Choroid plexus epithelial cell (primary cell): ENCODE measurements at regions not wholly inside any gene's neighbourhood (a gene's known extent, or its start where the extent isn't known, plus 50 kb on each side); places are given as distances from the start of the nearest gene placed in this dataset.

Experiments
- DNase-seq: peaks from one replicate; pipeline ENCODE4 v3.0.0-alpha.2; 2010; ENCODE audit warnings: low read depth
- H3K4me3 ChIP-seq: 2 replicates; pipeline ENCODE4 v1.5.1; 2011; ENCODE audit warnings: low read depth, mild to moderate bottlenecking, control low read depth, low read length, moderate library complexity
- TF ChIP-seq, protein P1 (sequence below): conservative IDR thresholded peaks from 2 replicates; pipeline ENCODE4 v1.5.1; 2011; ENCODE audit warnings: low read depth, mild to moderate bottlenecking, control low read depth, inconsistent platforms, low read length, moderate library complexity

DNA sequence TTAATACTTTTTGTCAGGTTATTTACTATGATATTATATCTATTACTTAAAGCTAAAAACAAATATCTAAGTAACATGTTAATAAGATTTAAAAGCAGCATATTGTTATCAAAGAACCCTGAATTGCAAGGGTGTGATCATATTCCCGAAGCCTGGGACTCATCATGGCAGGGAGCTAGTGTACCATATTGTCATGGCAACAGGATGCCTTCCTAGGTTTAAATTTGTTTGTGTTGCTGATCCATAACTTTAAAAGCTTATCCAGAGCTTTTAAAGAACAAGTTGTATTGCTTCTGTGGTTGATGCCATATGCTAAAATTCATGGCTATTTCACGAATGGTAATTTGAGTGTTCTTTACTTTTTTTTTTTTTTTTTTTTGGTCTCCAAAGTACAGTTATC is 500.5 kb downstream of the NAV3 start:
- no peak for DNase-seq
- TF ChIP-seq, protein P1, sequence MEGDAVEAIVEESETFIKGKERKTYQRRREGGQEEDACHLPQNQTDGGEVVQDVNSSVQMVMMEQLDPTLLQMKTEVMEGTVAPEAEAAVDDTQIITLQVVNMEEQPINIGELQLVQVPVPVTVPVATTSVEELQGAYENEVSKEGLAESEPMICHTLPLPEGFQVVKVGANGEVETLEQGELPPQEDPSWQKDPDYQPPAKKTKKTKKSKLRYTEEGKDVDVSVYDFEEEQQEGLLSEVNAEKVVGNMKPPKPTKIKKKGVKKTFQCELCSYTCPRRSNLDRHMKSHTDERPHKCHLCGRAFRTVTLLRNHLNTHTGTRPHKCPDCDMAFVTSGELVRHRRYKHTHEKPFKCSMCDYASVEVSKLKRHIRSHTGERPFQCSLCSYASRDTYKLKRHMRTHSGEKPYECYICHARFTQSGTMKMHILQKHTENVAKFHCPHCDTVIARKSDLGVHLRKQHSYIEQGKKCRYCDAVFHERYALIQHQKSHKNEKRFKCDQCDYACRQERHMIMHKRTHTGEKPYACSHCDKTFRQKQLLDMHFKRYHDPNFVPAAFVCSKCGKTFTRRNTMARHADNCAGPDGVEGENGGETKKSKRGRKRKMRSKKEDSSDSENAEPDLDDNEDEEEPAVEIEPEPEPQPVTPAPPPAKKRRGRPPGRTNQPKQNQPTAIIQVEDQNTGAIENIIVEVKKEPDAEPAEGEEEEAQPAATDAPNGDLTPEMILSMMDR: no peak
- H3K4me3 ChIP-seq: no peak overlapping the region

DNA sequence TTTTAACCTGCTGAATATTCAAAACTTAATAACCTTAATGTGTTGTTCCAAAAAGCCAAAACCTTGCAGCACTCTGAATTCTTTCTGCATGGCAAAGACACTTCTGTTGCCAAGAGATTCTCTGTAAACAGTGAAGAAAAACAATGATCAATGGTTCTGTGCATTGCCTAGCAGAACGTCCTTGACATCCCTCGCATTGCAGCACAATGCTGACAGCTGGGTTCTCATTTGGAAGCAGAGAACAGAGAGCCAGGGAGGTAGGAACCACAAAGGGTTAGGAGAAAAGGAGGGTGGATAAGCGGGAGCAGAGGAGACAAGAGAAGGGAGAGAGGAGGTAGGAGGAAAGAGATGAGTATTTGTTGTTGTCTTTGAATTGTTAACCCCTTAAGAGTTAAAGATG is 501.1 kb downstream of the NAV3 start:
- DNase-seq: peak; percentile 13
- TF ChIP-seq, protein P1: no peak
- no peak overlapping the region for H3K4me3 ChIP-seq

DNA sequence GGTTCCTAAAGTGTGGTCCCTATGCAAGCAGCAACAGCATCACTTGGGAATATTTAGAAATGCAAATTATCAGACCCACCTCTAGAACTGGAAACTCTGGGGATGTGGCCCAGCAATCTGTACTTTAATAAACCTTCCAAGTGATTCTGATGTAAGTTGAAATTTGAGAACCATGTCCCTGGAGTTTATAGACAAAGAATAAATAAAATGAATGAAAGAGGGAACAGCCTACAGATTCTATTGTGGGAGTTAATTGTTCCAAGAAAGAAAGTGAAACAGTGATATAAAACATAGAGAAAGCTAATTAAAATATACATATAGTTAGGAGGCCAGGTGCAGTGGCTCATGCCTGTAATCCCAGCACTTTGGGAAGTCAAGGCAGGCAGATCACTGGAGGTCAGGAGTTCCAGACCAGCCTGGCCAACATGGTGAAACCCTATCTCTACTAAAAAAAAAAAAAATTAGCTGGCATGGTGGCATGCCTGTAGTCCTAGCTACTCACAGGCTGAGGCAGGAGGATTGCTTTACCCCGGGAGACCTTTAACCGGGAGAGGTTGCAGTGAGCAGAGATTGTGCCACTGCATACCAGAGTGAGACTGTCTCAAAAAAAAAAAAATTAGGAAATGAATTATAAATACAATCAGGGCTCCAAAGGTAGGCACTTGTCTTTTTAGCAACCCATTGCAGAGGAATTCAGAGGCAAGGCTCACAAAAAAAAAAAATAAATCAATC is 507.5 kb downstream of the NAV3 start:
- DNase-seq: no peak
- TF ChIP-seq, protein P1: no peak
- no peak overlapping the region for H3K4me3 ChIP-seq

DNA sequence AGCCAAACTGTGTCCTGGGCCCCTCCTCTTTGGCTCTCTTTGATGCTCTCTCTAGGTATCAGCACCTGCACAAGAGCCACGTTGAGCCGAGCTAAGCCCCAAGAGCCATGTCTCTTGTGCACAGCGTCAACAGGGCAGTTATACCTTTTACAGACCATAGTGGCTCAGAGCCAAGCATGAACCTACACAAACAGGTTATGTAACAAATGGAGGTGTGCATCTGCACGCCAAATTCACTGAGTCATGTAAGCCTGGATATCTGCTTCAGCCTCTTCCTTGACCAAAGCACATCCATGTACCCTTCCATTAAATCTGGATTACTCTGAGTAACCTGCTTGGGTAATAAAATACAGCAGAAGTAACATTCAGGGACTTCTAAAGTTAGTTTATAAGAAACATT is 509.7 kb downstream of the NAV3 start:
- TF ChIP-seq, protein P1: no peak
- DNase-seq: no peak

DNA sequence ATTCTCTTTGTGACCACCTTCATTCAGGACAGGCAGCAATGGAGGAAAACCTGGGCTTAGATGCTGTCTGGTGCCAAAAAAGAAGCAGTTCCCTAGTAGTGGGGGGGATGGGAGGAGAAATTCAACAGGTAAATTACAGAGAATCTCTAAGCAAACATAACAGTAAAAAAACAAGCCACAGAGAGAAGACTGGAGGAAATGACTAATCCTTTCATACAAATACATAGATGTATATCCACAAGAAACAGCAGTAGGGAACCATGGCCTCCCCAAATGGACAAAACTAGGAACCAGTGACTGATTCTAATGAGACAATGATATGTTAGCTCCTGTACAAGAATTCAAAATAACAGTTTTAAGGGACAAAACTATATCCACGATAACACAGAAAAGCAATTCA is 513.0 kb downstream of the NAV3 start:
- H3K4me3 ChIP-seq: no peak overlapping the region
- TF ChIP-seq, protein P1: no peak
- DNase-seq: no peak

More for the DNA sequence above, 509.7 kb downstream of the NAV3 start:
- H3K4me3 ChIP-seq: no peak overlapping the region

DNA sequence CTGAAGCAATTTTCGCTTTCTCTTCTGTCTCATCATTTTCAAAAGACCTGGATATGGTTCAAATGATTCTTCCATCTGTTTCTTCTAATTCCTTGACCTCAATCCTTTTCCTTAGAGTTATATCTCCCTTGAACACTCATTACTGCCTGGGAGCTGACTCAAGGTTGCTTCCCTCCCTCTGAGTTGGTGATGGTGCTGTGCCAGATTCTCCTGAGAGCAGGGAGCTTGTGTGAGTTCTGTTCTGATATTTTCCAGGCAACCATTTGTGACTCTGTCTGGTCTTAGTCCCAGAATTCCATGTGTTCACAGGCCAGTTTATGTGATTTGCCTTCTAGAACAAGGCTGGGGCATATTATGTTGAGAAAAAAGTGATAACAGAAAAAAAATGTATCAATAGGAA is 505.1 kb upstream of the SYT1 start:
- TF ChIP-seq, protein P1: no peak
- no peak overlapping the region for H3K4me3 ChIP-seq
- peak; percentile 55 for DNase-seq

DNA sequence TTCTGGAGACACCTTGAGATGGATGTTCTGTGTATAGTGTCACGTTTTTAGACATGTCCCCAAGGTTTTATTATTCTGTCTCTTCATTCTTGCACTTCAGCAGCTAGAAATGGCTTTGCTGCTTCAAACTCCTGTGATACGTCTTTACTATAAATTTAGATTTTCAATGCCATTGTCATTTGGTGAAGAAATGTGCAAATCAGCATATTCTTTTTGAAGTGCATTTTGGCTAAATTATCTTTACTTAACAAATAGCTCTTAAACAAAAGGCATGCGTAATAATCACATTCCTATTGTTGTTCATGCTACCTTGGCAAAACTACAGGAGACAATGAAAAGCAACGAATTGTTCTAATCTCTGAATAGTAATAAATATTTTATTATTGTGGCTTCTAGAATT is 502.9 kb upstream of the SYT1 start:
- no peak overlapping the region for H3K4me3 ChIP-seq
- no peak for DNase-seq
- TF ChIP-seq, protein P1: no peak
